Keratinocyte (primary cell): ENCODE measurements at regions not wholly inside any gene's neighbourhood (a gene's known extent, or its start where the extent isn't known, plus 50 kb on each side); places are given as distances from the start of the nearest gene placed in this dataset.
A peak's percentile ranks its signal among the peaks of the same experiment; 100 is the strongest.

Experiments used
- DNase-seq: peaks from one replicate; pipeline ENCODE4 v3.0.0-alpha.2; 2011; ENCODE audit warnings: low read depth, missing footprints, low spot score
- FAIRE-seq: peaks from 2 replicates; lab custom pipeline; 2011; peaks lifted over from hg19 to GRCh38; lab: Jason Lieb, UNC
- H2AFZ ChIP-seq: 2 replicates; pipeline ENCODE4 v1.6.0; 2012; ENCODE audit warnings: low read length, control low read depth, inconsistent platforms; ENCODE audit not compliant: control insufficient read depth
- H3K27ac ChIP-seq: 2 replicates; pipeline ENCODE4 v1.5.1; 2011; ENCODE audit warnings: low read length; ENCODE audit not compliant: control insufficient read depth, insufficient read depth
- H3K27me3 ChIP-seq: 3 replicates; pipeline ENCODE4 v1.6.0; 2011; ENCODE audit warnings: low read length; ENCODE audit not compliant: control insufficient read depth, insufficient read depth; ENCODE audit errors: extremely low read depth
- H3K36me3 ChIP-seq, 2 experiments: 2 replicates in 1 of 2; 3 replicates in 1 of 2; pipeline ENCODE4 v1.5.1; 2011; ENCODE audit warnings: low read length in 2 of 2, mild to moderate bottlenecking in 1 of 2; ENCODE audit not compliant: control insufficient read depth in 2 of 2, insufficient read depth in 2 of 2; ENCODE audit errors: extremely low read depth in 1 of 2
- H3K4me1 ChIP-seq: 3 replicates; pipeline ENCODE4 v1.5.1; 2011; ENCODE audit warnings: low read length; ENCODE audit not compliant: control insufficient read depth, insufficient read depth; ENCODE audit errors: extremely low read depth
- H3K4me2 ChIP-seq: 3 replicates; pipeline ENCODE4 v1.6.0; 2011; ENCODE audit warnings: low read depth, low read length; ENCODE audit not compliant: control insufficient read depth, insufficient read depth; ENCODE audit errors: extremely low read depth
- H3K4me3 ChIP-seq, 3 experiments: fragments of 200-600 bp in 1 of 3; sonication (generic) in 1 of 3; 2 replicates in 2 of 3; 3 replicates in 1 of 3; pipeline ENCODE4 v1.5.1; 2011 to 2016; ENCODE audit warnings: low read length in 3 of 3, mild to moderate bottlenecking in 3 of 3, control low read depth in 2 of 3, inconsistent platforms in 1 of 3, low read depth in 1 of 3, mixed read lengths in 1 of 3, mixed run types in 1 of 3, moderate library complexity in 1 of 3; ENCODE audit not compliant: control insufficient read depth in 2 of 3, insufficient read depth in 2 of 3; ENCODE audit errors: extremely low read depth in 1 of 3
- H3K79me2 ChIP-seq: 2 replicates; pipeline ENCODE4 v1.6.0; 2012; ENCODE audit warnings: low read length; ENCODE audit not compliant: control insufficient read depth, insufficient read depth
- H3K9ac ChIP-seq: 3 replicates; pipeline ENCODE4 v1.6.0; 2011; ENCODE audit warnings: low read length; ENCODE audit not compliant: control insufficient read depth, insufficient read depth; ENCODE audit errors: extremely low read depth
- H3K9me1 ChIP-seq: 3 replicates; pipeline ENCODE4 v1.6.0; 2011; ENCODE audit warnings: low read length; ENCODE audit not compliant: control insufficient read depth, insufficient read depth; ENCODE audit errors: extremely low read depth
- H3K9me3 ChIP-seq: 2 replicates; pipeline ENCODE4 v1.5.1; 2012; ENCODE audit warnings: low read depth, low read length; ENCODE audit not compliant: control insufficient read depth
- H4K20me1 ChIP-seq: 3 replicates; pipeline ENCODE4 v1.6.0; 2011; ENCODE audit warnings: low read length; ENCODE audit not compliant: control insufficient read depth, insufficient read depth; ENCODE audit errors: extremely low read depth
- EZH2 ChIP-seq: IDR thresholded peaks from one replicate; pipeline ENCODE4 v1.6.1; 2012; ENCODE audit warnings: inconsistent platforms, mild to moderate bottlenecking, low read length, moderate library complexity
- dilution Hi-C: fragments of 300-500 bp; cut with MboI; formaldehyde crosslinking; loops from one replicate; pipeline ENCODE4 v1.7.0; 2020; ENCODE audit warnings: low sequenced_read_pairs; ENCODE audit not compliant: extremely low pct_ligation_motif_present
- TF ChIP-seq, protein P1 (sequence below), 3 experiments: IDR thresholded peaks in 1 of 3; conservative IDR thresholded peaks in 1 of 3; optimal IDR thresholded peaks in 1 of 3; 2 replicates in 2 of 3; 3 replicates in 1 of 3; pipeline versions ENCODE3 to v1.5.1; 2011; ENCODE audit warnings: low read length in 3 of 3, mild to moderate bottlenecking in 3 of 3, moderate library complexity in 2 of 3, control low read depth in 1 of 3, inconsistent platforms in 1 of 3; ENCODE audit not compliant: insufficient read depth in 2 of 3; ENCODE audit errors: extremely low read depth in 1 of 3

GRCh38 chr4:54902271-54902670 lies 223.1 kb downstream of the KDR start:
- Histone ChIP-seq H3K4me2 (peak overlapping the region; percentile 4), H3K9me1 (no peaks in the 10 kb centered on the region), H3K9ac (no peak overlapping the region), H3K79me2 (no peaks in the 10 kb centered on the region), H3K4me1 (peaks cover 14% of the 10 kb centered on the region), H2AFZ (peak overlapping the region; percentile 18), H3K9me3 (no peaks in the 10 kb centered on the region), H3K36me3 (no peaks in the 10 kb centered on the region), H3K27ac (no peak overlapping the region), H3K27me3 (no peaks in the 10 kb centered on the region), H3K4me3 (no peak overlapping the region), H4K20me1 (no peaks in the 10 kb centered on the region)
- dilution Hi-C loops, result no loop called here
- FAIRE-seq (peak; percentile 87), DNase-seq (peak; percentile 36)
- TF ChIP-seq, protein P1, sequence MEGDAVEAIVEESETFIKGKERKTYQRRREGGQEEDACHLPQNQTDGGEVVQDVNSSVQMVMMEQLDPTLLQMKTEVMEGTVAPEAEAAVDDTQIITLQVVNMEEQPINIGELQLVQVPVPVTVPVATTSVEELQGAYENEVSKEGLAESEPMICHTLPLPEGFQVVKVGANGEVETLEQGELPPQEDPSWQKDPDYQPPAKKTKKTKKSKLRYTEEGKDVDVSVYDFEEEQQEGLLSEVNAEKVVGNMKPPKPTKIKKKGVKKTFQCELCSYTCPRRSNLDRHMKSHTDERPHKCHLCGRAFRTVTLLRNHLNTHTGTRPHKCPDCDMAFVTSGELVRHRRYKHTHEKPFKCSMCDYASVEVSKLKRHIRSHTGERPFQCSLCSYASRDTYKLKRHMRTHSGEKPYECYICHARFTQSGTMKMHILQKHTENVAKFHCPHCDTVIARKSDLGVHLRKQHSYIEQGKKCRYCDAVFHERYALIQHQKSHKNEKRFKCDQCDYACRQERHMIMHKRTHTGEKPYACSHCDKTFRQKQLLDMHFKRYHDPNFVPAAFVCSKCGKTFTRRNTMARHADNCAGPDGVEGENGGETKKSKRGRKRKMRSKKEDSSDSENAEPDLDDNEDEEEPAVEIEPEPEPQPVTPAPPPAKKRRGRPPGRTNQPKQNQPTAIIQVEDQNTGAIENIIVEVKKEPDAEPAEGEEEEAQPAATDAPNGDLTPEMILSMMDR (optimal IDR thresholded peaks at IDR 0.05 in 1 of 3, IDR thresholded peaks at IDR 0.05 in 1 of 3, conservative IDR thresholded peaks at IDR 0.05 in 1 of 3; ENCODE audit: extremely low read depth in 1 of 3, insufficient read depth in 2 of 3, low read length in 3 of 3), result no peak

- H4K20me1 ChIP-seq, result no peaks in the 10 kb centered on the region
- no peaks in the 10 kb centered on the region for H3K9me1 ChIP-seq
- dilution Hi-C loops, result no loop called here
- H3K9me3 ChIP-seq, result no peaks in the 10 kb centered on the region
- H3K79me2 ChIP-seq, result no peaks in the 10 kb centered on the region
- FAIRE-seq (no peak), DNase-seq (no peak)
- H2AFZ ChIP-seq, result no peak overlapping the region
- no peaks in the 10 kb centered on the region for H3K36me3 ChIP-seq
- H3K4me3 ChIP-seq, result no peak overlapping the region
- no peak overlapping the region for H3K4me2 ChIP-seq
- no peak for TF ChIP-seq EZH2
- TF ChIP-seq, protein P1 (optimal IDR thresholded peaks at IDR 0.05 in 1 of 3, IDR thresholded peaks at IDR 0.05 in 1 of 3, conservative IDR thresholded peaks at IDR 0.05 in 1 of 3; ENCODE audit: extremely low read depth in 1 of 3, insufficient read depth in 2 of 3, low read length in 3 of 3), result no peak
- peaks cover 14% of the 10 kb centered on the region for H3K4me1 ChIP-seq
- H3K27me3 ChIP-seq, result no peaks in the 10 kb centered on the region
- no peak overlapping the region for H3K9ac ChIP-seq
- no peak overlapping the region for H3K27ac ChIP-seq
Measured at GRCh38 chr4:54901202-54901601, 224.2 kb downstream of the KDR start.
